Stimulated activated CD8-positive, alpha-beta memory T cell treated with anti-CD3 and anti-CD28 coated beads, Interleukin-4, amount 100 ng/mL, for 4 hours (primary cell): ENCODE measurements at regions not wholly inside any gene's neighbourhood (a gene's known extent, or its start where the extent isn't known, plus 50 kb on each side); places are given as distances from the start of the nearest gene placed in this dataset.
"Not testable (repeated sequence)": the region's sequence is repeated elsewhere in the genome, so short reads cannot be mapped to it uniquely, and the experiment has no call there.

Experiments
- DNase-seq, 2 donors: peaks; one replicate each; pipeline ENCODE4 v3.0.0-alpha.2; 2020; ENCODE audit warnings: low read depth in 2 of 2, low spot score in 1 of 2

DNA sequence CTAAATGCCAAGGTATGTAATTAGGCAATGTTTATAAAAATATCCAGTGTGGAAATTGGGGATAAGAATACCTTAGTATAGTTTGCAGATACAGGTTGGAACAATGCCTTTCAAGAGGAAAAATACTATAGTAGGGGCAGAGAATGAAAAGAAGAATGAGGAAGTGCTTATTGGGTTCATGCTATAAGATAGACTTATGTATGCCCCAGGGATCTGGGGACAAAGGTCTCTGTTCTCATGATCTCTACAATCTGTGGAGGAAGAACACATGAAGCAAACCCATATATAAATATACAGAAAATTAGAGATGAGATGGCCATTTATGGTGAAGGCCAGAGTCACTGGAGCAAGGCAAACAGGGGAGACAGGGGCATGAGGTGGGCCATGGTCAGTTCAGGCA lies 106.5 kb upstream of the DAB2 start:
- no peak for DNase-seq

DNA sequence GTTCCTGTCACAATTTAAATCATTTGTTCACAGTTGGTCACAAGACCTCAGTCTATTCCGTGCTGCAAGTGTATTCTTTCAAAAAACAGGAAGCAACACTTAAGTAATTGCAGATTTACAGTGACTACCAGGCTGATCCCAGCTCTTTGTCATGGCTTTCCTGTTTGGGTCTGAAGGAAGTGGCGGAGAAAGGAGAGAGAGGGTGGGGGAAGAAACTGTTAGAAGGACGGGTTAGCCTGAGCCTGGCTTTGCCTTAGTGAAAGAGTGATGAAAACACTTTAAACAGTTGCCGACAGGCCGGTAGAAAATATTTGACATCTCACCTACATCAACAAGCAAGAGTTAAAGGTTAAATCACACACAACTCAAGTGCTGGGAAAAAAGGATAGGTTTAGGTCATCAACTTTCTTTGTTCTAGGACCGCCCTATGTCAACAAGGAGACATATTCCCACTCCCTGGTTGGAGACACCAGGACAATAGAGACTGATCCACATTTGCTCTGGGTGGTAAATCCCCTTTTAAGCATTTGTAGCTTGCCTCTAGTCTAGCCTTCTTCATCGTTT lies 102.2 kb upstream of the DAB2 start:
- DNase-seq, result no peak

DNA sequence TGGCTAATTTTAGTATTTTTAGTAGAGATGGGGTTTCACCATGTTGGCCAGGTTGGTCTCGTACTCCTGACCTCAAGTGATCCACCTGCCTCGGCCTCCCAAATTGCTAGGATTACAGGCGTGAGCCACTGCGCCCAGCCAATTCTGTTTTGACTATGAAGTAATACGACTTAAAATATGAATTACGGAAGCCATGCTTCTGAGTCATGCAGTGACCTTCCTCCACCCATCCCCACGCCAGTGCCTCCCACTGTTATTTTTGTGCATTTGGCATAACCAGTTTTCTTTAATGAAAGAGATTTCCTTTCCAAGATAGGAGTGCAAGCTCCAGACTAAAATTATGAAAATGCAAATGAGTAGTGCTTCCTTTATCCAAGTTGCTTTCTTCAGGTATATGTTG lies 101.0 kb upstream of the DAB2 start:
- not testable (repeated sequence) for DNase-seq

DNA sequence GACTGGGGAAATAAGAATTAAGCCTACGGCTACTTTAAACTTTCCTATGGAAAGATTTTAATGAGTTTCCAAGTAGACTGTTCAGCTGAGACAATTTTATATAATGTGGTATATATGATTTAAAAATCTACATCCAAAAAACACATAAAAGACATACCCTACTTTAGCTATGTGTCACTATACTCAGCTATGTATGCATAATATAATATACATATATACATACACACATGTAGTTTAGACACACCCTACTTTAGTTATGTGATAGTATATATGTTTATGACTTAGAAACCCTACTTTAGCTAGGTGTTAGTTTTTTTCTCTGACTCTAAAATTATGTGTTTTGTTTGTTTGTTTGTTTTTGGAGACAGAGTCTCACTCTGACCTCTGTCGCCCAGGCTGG lies 100.5 kb upstream of the DAB2 start:
- no peak for DNase-seq

DNA sequence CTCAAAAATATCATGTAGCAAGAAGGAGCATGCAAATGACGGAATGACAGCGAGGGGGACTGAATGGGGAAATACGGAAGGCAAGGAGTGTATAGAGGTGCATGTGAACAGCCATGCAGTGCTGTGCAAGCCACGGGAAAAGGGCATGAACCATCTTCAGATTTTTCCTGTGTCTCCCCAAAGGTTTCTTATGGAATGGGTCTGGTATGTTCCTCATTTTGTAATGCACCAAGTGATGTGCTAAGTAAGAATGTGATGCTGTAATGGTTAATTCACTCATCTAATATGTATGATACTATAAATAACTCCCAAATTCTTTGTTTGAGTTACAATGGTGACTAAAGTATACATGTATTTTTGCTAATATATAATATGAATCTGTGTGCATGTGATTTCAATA lies 99.0 kb upstream of the DAB2 start:
- DNase-seq, result no peak

DNA sequence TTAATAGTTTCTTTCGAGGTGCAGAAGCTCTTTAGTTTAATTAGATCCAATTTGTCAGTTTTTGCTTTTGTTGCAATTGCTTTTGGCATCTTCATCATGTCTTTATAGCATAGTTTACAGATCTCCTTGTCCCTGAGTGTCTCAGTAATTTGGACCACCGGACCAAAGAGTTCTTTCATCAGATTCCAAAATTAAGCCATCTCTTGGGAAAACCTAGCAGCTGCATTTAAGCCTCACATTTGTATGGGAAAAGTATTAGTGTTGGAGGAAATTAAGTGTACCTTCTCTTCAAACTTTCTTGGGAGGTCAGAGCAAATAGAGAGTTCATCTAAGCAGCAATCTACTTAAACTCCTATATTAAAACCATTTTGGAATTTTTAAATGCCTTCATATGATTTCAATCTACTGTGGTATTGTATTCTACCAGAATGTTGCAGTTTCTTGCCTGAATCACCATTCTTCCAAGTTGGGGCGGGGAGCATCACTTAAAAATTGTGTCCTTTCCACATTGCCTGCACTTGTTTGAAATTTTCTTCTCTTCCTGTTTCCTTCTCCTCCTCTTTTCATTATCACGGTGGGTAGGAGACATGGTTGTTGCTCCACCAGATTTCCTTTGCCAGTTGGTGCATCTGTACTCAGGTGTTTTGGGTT lies 97.3 kb upstream of the DAB2 start:
- DNase-seq, result no peak

DNA sequence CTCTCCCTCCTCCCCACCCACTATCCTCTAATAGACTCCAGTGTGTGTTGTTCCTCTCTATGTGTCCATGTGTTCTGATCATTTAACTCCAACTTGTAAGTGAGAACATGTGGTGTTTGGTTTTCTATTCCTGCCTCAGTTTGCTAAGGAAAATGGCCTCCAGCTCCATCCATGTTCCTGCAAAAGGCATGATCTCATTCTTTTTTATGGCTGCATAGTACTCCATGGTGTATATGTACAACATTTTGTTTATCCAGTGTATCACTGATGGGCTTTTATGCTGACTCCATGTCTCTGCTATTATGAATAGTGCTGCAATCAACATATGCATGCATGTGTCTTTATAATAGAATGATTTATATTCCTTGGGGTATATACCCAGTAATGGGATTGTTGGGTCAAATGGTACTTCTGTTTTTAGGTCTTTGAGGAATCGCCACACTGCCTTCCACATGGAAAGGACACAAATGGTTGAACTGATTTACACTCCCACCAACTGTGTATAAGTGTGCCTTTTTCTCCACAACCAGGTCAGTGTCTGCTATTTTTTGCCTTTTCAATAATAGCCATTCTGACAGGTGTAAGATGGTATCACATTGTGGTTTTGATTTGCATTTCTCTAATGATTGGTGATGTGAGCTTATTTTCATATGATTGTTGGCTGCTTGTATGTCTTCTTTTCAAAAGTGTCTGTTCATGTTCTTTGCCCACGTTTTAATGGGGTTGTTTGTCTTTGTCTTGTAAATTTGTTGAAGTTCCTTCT lies 96.5 kb upstream of the DAB2 start:
- no peak for DNase-seq

DNA sequence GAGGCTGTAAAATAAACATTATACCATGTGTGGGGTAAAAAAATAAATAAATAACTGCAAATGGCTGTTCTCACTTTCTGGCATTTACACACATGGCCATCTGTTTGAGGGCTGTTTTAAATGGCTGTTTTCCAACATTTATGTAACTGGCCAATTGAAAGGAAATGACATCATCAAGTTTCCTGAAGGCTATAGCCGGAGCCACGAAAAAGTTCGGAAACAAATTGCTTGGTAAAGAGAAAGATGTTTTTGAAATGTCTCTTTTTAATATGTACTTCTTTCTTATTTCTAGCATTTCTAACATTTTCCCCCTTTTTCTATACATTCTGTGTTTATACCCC lies 95.4 kb upstream of the DAB2 start:
- DNase-seq, result no peak

DNA sequence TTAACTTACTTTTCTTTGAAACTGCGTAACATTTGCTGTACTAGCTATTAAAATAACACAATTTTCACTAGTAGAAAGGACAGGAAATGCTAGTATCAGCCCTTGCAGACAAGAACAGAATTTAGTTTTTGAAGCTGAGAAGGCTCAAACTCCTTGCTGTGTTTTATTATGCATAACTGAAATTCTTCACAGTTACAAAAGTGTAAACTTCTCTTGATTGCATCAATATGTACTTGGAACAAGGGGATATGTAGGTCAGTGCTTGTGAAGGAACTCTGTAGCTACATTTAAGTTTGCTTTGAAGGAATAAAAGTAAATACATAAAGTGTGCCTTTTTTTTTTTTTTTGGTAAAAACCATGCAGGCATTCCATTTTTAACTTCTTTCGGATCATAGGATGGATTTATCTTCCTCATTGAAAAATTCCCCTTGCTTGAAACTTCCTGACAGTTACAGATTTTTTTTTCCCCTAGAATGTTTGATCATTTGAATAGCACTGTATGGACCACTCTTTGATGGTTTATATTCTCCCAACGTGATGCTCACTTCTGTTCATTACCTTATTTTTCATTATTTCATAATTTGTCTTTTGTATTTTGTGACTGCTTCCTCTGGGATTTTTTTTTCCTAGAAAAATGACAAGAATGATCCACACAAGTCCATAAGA lies 94.9 kb upstream of the DAB2 start:
- DNase-seq, result no peak

DNA sequence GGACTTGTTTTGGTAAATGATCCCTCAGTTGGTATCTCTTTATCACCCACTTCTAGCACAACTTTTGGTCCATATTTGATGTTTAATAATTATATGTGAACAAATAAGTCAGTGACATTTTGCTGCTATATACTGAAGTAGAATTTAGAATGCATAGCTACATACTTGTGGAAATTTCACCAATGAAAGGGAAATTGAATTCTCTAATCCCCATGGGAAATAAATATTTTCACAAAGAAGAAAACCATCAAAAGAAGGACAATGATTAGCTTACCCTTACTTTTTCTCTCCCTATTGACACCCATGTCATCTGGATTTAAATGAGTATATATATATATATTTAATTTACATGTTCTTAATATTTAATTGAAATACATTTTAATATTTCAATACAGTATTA lies 94.3 kb upstream of the DAB2 start:
- no peak for DNase-seq

DNA sequence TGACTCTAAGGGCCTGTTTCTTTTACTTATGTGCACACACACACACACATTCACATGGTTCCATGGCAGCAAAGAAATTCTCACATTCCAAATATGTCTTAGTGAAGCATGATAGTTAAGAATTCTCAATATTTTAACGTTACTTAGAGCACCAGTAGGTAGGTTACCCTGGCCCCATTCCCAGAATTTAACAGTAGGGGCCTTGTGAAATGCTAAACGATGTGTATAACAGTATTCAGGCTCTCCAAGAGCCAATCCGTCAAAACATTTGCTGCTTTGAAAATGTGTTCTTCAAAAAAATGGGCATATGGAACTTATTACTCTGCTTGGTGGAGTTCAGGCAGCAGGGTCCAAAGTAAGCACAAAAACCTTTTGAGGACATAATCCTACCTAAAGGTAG lies 93.7 kb upstream of the DAB2 start:
- no peak for DNase-seq

DNA sequence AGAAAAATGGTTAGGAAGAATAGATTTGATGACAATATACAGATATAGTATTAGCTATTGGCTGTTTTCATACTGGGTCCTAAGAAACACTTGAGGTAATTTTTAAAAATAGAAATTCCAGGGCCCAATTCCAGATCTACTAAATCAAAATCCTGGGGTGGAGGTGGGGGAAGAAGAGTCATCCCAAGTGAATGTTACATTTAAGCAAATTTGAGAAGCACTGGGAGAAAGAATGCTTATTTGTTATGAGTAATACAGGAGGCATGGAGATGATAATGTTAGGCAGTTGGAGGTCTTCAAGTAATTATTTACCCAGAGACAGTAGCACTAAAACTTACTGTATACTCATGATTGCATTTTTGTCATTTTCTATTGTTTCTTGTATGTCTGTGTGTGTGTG lies 93.0 kb upstream of the DAB2 start:
- DNase-seq, result no peak

DNA sequence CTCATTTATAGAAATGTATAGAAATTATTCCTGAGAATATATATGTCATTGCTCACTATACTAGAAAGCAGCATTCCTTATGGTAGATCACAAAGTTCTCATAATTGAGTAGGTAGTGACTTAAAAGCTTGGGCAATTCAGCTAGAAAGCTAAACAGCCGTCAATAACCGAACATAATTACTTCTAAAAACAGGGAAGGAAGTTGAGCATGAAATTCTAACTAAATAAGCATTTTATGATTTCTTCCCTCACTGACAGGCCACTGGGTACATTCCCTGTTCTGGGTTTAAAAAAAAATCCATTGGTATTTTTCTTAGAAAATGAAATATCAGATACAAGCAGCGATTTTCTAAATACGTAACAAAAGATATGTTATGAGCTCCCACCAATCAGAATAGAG lies 91.1 kb upstream of the DAB2 start:
- DNase-seq, result no peak

DNA sequence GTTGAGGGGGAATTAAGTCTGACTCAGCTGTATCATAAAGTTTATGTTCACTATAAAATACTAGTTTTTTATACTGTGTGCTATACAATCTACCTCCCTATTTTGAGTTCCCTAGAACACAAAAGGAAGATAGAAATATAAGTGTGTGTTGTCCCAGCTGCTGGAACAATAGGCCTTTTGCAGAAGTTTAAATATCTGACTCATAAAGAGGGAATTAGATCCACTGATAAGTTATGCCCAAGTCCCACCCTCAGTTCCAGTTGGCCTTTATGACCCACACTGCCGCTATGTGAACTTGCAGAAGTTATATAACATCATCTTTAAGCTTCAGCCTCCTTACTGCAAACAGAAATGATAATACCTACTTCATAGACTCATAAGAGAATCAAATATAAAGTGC lies 88.5 kb upstream of the DAB2 start:
- no peak for DNase-seq

DNA sequence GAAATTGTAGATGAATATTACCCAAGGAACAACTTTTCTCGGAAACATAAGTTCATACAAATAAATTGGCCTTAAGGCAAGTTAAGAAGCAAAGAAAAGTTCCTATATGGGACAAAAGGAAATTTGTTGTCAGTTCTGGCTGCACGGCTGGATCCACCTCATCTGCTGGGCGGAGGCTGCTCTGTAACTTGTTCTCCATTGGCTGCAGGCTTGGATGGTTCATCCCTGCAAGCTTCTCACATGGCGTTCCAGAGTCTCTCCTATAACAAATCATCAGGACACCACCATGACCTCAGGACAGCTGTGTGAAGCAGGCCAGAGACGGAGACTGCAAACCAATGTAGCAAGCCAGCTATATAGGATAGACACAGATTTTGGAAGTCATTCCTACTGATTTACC lies 81.4 kb upstream of the DAB2 start:
- no peak for DNase-seq

DNA sequence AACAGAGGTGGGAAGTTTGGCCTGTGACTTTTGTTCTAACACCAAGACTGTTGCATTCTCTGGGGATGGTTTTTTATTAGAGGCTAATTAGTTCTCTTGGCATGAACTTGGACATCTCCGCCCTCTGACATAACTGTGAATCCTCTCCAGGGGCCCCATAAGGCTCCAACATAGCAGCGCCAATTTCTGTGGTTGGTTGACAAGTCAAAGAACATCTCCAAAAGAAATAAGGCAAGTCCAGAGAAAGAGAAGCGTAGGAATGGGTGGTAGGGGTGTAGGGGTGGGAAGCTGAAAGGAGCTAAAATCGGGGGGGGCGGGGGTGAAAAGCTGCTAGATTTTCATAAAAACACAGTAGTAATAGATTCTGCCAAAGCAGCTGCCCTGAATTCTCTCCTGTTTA lies 81.0 kb upstream of the DAB2 start:
- DNase-seq, result no peak

DNA sequence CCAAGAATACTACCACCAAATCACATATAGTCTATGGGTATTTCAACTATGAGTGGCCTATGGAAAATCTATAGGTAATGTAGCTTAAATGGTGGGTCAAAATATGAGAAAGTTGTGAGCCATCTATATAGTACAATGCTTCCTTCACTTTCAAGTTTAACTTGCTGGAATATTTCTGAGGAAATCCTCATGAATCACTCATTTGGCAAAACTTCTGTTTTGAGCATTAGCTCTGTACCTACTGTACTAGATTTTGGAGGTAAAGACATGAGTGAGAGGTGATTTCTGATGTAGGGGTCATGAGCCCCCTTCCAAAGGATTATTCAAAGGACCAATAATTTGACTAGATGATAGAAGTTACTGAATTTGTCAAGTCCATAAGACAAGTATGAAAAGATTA lies 80.6 kb upstream of the DAB2 start:
- DNase-seq, result no peak

DNA sequence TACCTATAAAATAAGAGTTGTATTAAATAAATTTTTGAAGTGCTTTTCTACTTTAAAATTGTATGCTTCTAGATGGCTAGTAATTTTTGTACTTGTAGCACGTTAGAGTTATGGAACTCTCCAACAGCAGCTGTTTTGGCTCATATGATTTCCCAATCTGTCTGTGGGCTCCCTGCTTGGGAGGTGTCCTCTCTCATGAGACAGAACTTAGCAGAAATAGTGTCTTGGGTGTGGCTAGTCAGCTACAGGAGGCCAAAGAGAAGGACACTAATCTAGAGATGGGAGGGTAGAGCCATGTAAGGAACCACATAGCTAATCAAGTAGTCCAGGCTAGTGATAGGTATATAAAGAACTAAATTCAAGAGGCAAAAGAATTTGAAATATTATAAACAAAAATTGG lies 78.4 kb upstream of the DAB2 start:
- no peak for DNase-seq

DNA sequence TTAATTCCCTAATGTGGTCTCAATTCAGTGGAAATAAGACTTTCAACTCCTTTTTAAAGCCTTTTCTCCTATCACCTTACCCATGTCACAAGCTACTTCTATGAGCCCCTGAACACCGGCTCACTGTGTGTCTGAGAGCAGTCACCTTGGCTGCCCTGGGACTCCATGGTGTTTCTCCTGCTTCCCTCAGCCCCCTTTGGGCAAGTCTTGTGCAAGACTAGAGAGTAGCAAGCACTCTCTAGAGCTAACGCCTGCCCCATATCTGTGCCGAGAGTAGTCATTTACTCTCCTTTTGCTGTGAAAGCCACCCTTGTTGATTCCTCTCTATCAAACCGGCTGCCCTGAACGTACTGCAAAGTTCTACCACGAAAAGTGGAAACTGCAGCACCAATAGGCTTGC lies 77.9 kb upstream of the DAB2 start:
- no peak for DNase-seq

DNA sequence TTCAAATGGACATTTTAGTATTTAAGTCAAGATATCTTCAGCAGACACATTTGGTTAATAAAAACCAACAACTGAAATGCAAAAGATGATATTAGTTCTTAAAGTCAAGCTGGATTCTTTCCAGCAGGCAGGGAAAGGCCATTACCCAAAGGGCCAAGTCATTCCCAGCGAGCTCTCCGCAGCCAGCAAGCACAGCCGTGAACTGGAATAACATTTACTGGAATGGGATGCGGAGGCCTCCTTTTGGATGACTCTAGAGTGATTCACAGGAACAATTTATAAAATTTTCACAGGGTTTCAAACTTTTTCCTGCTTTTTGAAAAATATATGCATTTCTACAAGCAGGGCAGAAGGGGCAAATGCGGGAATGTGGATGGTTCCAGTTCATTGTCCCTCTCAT lies 76.6 kb upstream of the DAB2 start:
- DNase-seq, result no peak

DNA sequence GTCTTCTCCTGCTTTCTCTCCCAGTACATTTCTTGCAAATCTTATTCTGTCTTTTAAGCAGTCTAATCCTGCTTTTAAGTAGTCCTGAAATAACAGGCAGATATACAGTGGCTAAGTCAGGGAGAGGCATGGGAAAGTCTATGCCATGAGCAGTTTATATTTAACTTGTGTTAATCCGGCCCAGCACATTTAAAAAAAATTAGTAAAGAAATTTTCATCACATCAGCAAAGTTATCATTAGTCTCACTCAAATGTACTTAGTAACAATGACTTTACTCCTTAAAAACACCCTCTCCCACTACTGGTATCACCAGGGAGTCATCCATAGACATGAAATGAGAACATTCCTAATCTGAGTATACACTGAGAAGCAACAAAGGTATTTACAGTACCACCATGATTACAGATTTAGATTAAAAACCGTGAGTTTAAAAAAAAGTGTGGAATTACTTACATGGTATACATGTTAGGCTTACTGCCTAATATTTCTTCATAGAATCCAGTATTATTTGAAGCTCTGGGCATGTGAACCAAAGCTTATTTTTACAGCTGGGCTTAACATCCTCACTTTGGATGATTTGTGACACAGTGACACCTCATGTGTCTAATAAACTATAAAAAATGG lies 75.9 kb upstream of the DAB2 start:
- no peak for DNase-seq
